HCT116 (cell line): ENCODE measurements at regions not wholly inside any gene's neighbourhood (a gene's known extent, or its start where the extent isn't known, plus 50 kb on each side); places are given as distances from the start of the nearest gene placed in this dataset.

ENCODE experiments used
- ATAC-seq: fragments of 200-7000 bp; cut with Tn5 transposase; 2 replicates; pipeline ENCODE4 v1.9.1; 2020; ENCODE audit warnings: mild to moderate bottlenecking, moderate library complexity
- BruUV-seq: library from RNA; stranded (reverse); fragments of 400-500 nt; replicated peaks from 2 replicates; lab custom pipeline; 2021; lab: Mats Ljungman, UMichigan
- CTCF ChIA-PET: fragments of 300-600 bp; sonication (Branson Sonifier 250); formaldehyde crosslinking; loops from one replicate; lab custom pipeline; 2021; ENCODE audit warnings: antibody characterized with exemption; lab: Charles Lee
- POLR2A ChIA-PET: fragments of 300-600, 350-600 bp; sonication (Branson Sonifier 250); formaldehyde crosslinking; loops from one replicate; lab custom pipeline; 2021; ENCODE audit warnings: antibody characterized with exemption; lab: Charles Lee
- RAD21 ChIA-PET, 2 experiments: fragments of 300-600 bp; sonication (Branson Sonifier 250); formaldehyde crosslinking; loops; one replicate each; lab custom pipeline; 2023; ENCODE audit warnings: low total read pairs in 2 of 2; ENCODE audit not compliant: uncharacterized antibody in 2 of 2, unreplicated experiment in 2 of 2, low non-redundant PET in 1 of 2; lab: Charles Lee
- DNase-seq: peaks from one replicate; pipeline ENCODE4 v3.0.0-alpha.2; 2010; ENCODE audit warnings: low read depth, low spot score
- H2AFZ ChIP-seq: fragments of 200-600 bp; shearing (Covaris generic), sonication (generic); 2 replicates; pipeline ENCODE4 v1.6.1; 2017; ENCODE audit warnings: low read depth, mixed run types, mixed read lengths, antibody characterized with exemption, low read length; ENCODE audit not compliant: poor library complexity, severe bottlenecking
- H3K27ac ChIP-seq: 2 replicates; pipeline ENCODE4 v1.5.1; 2012; ENCODE audit warnings: low read depth, low read length
- H3K27me3 ChIP-seq: fragments of 200-600 bp; sonication (generic); 2 replicates; pipeline ENCODE4 v1.6.1; 2016; ENCODE audit warnings: mixed run types, low read length, mixed read lengths; ENCODE audit not compliant: insufficient read depth
- H3K36me3 ChIP-seq, 2 experiments: fragments of 200-500 bp in 1 of 2; fragments of 200-600 bp in 1 of 2; sonication (Bioruptor generic) in 1 of 2; sonication (generic) in 1 of 2; 2 replicates each; pipeline versions ENCODE4 v1.5.1 to v1.6.1; 2014 to 2016; ENCODE audit warnings: low read length in 2 of 2, inconsistent platforms in 1 of 2, mixed read lengths in 1 of 2, mixed run types in 1 of 2; ENCODE audit not compliant: insufficient read depth in 2 of 2, control insufficient read depth in 1 of 2
- H3K4me1 ChIP-seq, 2 experiments: fragments of 200-600 bp in 1 of 2; sonication (generic) in 1 of 2; 2 replicates each; pipeline versions ENCODE4 v1.5.1 to v1.6.1; 2012 to 2017; ENCODE audit warnings: low read length in 2 of 2, inconsistent platforms in 1 of 2, mild to moderate bottlenecking in 1 of 2, mixed read lengths in 1 of 2, mixed run types in 1 of 2, moderate library complexity in 1 of 2; ENCODE audit not compliant: insufficient read depth in 2 of 2, control insufficient read depth in 1 of 2
- H3K4me2 ChIP-seq: fragments of 200-600 bp; sonication (generic); 2 replicates; pipeline ENCODE4 v1.6.1; 2017; ENCODE audit warnings: mixed run types, low read length, mixed read lengths
- H3K4me3 ChIP-seq, 2 experiments: fragments of 200-600 bp in 1 of 2; sonication (generic) in 1 of 2; replicated peaks in 1 of 2; 2 replicates each; pipeline ENCODE4 v1.5.1; 2011 to 2016; ENCODE audit warnings: low read length in 2 of 2, control low read depth in 1 of 2, low read depth in 1 of 2, mild to moderate bottlenecking in 1 of 2, mixed read lengths in 1 of 2, mixed run types in 1 of 2
- H3K79me2 ChIP-seq: fragments of 200-600 bp; sonication (generic); 2 replicates; pipeline ENCODE4 v1.6.1; 2017; ENCODE audit warnings: mild to moderate bottlenecking, mixed run types, low read length, moderate library complexity, mixed read lengths; ENCODE audit not compliant: insufficient read depth
- H3K9ac ChIP-seq: fragments of 200-600 bp; sonication (generic); 2 replicates; pipeline ENCODE4 v1.6.1; 2016; ENCODE audit warnings: low read length, mixed read lengths
- H3K9me2 ChIP-seq: fragments of 200-600 bp; sonication (generic), shearing (Covaris generic); 2 replicates; pipeline ENCODE4 v1.6.1; 2017; ENCODE audit warnings: mixed run types, mild to moderate bottlenecking, moderate library complexity; ENCODE audit not compliant: insufficient read depth
- H3K9me3 ChIP-seq, 2 experiments: fragments of 200-500 bp in 1 of 2; fragments of 200-600 bp in 1 of 2; sonication (Bioruptor generic) in 1 of 2; sonication (generic) in 1 of 2; 2 replicates each; pipeline ENCODE4 v1.6.1; 2014 to 2017; ENCODE audit warnings: low read length in 2 of 2, mixed read lengths in 2 of 2, inconsistent platforms in 1 of 2, low read depth in 1 of 2, mild to moderate bottlenecking in 1 of 2, mixed run types in 1 of 2, moderate library complexity in 1 of 2; ENCODE audit not compliant: control insufficient read depth in 1 of 2, insufficient read depth in 1 of 2
- H4K20me1 ChIP-seq: fragments of 200-600 bp; sonication (generic), shearing (Covaris generic); 2 replicates; pipeline ENCODE4 v1.6.1; 2017; ENCODE audit warnings: mixed run types, mild to moderate bottlenecking, moderate library complexity; ENCODE audit not compliant: insufficient read depth
- CBX3 ChIP-seq: IDR thresholded peaks from 2 replicates; pipeline ENCODE4 v1.6.1; 2012; ENCODE audit warnings: low read depth
- EGR1 ChIP-seq: IDR thresholded peaks from 2 replicates; pipeline ENCODE4 v1.6.1; 2012; ENCODE audit warnings: low read depth
- EZH2phosphoT487 ChIP-seq: fragments of 200-600 bp; IDR thresholded peaks from 2 replicates; pipeline ENCODE4 v1.6.1; 2018; ENCODE audit warnings: antibody characterized with exemption, borderline replicate concordance
- JUND ChIP-seq: IDR thresholded peaks from 2 replicates; pipeline ENCODE4 v1.6.1; 2012
- POLR2A ChIP-seq: IDR thresholded peaks from 2 replicates; pipeline ENCODE4 v1.7.0; 2011; ENCODE audit warnings: borderline replicate concordance; ENCODE audit not compliant: insufficient read depth, insufficient read length; ENCODE audit errors: extremely low read depth
- TCF7L2 ChIP-seq: IDR thresholded peaks from 2 replicates; pipeline ENCODE4 v1.7.0; 2011; ENCODE audit warnings: borderline replicate concordance, inconsistent platforms; ENCODE audit not compliant: insufficient read depth, insufficient read length; ENCODE audit errors: extremely low read depth
- intact Hi-C: fragments of 100-400 bp; cut with micrococcal nuclease; formaldehyde crosslinking; loops from 2 replicates; pipeline ENCODE4 v1.10.0; 2022

DNA sequence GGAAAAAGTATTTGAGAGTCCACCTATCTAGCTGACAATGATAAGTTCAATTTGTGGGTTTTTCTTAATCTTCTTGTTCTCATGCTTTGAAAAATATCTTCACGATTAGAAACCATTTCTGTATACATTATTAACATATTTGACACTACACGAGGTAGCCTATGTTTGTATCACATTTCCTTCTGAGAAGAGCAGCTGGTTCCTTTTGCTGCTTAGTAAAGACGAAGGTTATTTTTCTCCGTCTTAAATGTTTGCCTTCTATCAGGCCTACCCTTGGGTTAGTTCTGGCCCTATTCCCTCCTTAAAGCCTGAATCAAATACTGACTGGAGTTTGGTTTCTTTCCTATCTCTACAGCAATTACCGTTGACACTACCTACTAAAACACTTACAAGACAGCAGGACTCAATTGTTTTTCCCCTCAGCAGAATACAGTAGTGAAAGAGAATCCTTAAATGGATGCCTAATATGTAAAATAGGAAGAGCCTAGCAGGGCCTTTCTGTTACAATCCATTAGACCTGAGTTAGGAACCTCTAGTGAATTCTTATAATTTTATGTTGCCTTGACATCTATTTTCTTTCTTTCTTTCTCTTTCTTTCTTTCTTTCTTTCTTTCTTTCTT, 790.4 kb downstream of the EPHA4 start:
- Histone ChIP-seq H3K9ac (no peak overlapping the region), H3K9me2 (no peaks in the 10 kb centered on the region), H3K9me3 (no peaks in the 10 kb centered on the region), H3K4me3 (no peak overlapping the region), H3K27ac (no peak overlapping the region), H3K4me2 (no peak overlapping the region), H3K36me3 (no peaks in the 10 kb centered on the region), H3K27me3 (no peaks in the 10 kb centered on the region), H2AFZ (no peak overlapping the region), H3K79me2 (no peaks in the 10 kb centered on the region), H3K4me1 (no peaks in the 10 kb centered on the region), H4K20me1 (no peaks in the 10 kb centered on the region)
- DNase-seq = no peak
- ATAC-seq = no peak
- ChIA-PET POLR2A (no interaction called here), CTCF (no interaction called here), RAD21 (no interaction called here)
- intact Hi-C loops = no loop called here
- BruUV-seq = no TSS peak
- TF ChIP-seq POLR2A (no peak), TCF7L2 (no peak), CBX3 (no peak)

DNA sequence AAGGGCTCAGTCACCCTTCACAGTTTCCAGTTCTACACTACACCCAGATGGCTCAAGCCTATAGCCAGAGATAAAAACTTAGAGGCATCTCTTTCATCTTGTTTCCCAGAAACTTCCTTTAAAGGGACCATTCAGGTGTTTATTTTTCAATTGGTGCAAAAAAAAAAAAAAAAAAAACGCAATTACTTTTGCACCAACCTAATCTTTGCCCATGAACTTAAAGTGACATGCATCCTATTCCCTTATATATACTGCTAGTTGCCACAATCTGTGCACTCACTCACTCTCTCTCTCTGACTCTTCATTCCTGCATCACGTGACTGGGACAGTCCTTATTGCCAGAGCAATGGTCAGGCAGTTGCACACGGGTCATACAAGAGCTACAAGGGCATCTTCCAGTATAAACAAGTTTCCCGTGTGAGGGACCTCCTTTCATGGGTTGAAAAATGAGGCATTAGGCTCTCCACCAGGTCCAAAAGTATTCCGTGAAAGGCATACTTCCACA, 789.4 kb downstream of the EPHA4 start:
- no TSS peak for BruUV-seq
- Histone ChIP-seq H3K9me3 (no peaks in the 10 kb centered on the region), H3K4me1 (no peaks in the 10 kb centered on the region), H3K36me3 (no peaks in the 10 kb centered on the region), H3K27me3 (no peaks in the 10 kb centered on the region), H3K9ac (no peak overlapping the region), H2AFZ (no peak overlapping the region), H3K4me3 (no peak overlapping the region), H3K4me2 (no peak overlapping the region), H3K9me2 (no peaks in the 10 kb centered on the region), H3K79me2 (no peaks in the 10 kb centered on the region), H3K27ac (no peak overlapping the region), H4K20me1 (no peaks in the 10 kb centered on the region)
- RAD21 ChIA-PET = no interaction called here
- DNase-seq = no peak
- CTCF ChIA-PET = no interaction called here
- POLR2A ChIA-PET = no interaction called here
- TF ChIP-seq EZH2phosphoT487 = no peak
- no peak for TF ChIP-seq TCF7L2
- no peak for TF ChIP-seq EGR1
- no peak for TF ChIP-seq JUND
- no peak for ATAC-seq
- intact Hi-C loops = no loop called here
